Right kidney (tissue), 1 donor: ENCODE measurements at regions not wholly inside any gene's neighbourhood (a gene's known extent, or its start where the extent isn't known, plus 50 kb on each side); places are given as distances from the start of the nearest gene placed in this dataset.
"Not testable (repeated sequence)": the region's sequence is repeated elsewhere in the genome, so short reads cannot be mapped to it uniquely, and the experiment has no call there.

Experiments
- DNase-seq: peaks from one replicate; pipeline ENCODE4 v3.0.0-alpha.2; 2016

DNA sequence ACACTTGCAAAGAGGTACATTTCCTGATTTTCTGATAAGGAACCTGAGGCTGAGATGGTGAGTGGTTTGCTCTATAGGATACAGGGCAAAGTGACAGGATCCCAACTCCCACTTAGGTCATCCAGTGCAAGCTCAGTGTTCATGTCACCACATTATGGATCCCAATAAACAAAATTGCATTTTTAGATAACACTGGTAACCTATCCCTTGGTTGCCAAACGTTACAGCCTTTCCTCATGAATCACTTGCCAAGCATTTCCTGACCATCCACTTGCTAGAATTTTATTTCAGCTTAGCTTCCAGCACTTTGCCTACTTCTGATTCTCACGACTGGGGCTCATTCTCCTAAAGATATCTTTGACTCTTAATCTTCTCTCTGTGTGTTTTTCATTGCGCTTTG lies 131.4 kb upstream of the ODAD2 start:
- DNase-seq = no peak

DNA sequence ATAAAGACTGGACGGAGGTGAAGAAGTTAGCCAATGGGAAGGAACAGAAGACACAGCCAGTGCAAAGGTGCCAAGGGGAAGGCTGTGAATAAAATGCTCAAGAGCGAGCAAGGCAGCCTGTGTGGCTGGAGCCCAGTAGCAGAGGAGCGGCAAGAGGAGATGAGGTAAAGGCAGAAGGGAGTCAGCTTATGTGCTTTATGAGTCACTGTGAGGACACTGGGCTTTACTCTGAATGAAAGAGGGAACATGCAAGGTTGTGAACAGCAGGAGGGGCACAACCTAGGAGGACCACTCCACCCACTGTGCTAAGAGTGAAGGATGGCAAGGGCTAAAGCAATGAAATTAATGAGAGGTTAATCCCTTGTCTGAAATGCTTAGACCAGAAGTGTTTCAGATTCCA lies 129.0 kb upstream of the ODAD2 start:
- no peak for DNase-seq

DNA sequence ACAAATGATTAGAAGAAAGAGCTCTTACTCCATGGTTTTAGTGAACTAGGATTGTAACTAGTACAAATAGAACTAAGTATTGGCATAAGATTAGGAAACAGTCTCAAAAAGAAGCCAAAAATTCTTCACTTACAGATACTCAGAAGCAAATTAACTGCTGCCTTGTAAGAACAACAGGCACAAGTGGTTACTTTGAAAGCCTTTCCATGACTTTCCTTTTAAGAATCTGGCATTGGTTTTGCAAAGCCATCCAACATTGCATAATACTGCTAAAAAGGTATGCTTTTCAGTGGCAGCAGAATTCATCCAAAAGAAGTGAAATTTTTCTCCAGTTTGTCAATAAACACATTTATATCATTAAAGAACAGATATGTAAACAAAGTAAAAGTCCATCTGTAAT lies 126.8 kb upstream of the ODAD2 start:
- no peak for DNase-seq

DNA sequence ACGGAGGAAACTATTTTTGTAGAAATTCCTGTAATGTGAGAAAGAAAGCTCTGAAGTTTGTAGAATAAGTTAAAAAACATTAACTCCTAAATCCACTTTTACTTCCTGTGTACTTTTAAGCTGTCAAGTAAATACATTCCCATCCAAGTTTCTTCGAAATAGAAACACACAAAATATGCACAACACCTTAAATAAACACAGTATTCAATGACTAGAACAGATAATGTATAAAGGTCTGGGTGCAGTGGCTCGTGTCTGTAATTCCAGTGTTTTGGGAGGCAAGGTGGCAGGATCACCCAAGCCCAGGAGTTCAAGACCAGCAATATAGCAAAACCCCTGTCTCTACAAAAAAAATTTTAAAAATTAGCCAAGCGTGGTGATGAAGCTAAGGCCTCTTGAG lies 121.9 kb upstream of the ODAD2 start:
- DNase-seq = no peak

DNA sequence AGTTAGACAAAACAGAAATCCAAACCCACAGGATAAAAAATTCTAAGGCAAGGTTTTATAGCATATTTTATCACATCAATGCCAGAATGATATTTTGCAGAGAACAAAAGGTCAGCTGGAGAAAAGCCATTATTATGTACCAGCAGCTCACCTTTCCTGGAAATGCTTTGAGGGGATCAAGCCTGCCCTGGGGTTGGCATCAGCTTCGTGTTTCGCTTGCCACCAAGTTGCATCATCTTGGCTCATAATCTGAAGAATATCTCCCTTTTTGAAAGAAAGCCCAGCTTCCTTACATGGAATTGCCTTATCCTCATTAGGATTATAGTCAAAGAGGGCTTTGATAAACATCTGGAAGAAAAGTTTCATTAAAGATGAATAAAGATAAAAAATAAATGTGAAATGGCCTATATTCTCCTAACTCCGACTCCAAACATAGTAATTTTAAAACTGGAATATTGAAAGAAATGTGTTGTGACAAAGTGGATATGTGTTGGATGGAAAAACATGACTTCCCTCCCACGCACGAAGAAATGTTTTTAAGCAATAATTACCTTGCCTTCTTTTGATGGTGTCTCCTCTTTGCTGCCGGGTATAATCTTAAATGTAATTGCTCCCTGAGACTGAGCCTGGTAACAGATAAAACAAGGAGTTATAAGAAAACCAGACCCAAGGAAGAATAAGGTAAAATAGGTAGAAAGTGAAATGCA lies 121.3 kb upstream of the ODAD2 start:
- no peak for DNase-seq

DNA sequence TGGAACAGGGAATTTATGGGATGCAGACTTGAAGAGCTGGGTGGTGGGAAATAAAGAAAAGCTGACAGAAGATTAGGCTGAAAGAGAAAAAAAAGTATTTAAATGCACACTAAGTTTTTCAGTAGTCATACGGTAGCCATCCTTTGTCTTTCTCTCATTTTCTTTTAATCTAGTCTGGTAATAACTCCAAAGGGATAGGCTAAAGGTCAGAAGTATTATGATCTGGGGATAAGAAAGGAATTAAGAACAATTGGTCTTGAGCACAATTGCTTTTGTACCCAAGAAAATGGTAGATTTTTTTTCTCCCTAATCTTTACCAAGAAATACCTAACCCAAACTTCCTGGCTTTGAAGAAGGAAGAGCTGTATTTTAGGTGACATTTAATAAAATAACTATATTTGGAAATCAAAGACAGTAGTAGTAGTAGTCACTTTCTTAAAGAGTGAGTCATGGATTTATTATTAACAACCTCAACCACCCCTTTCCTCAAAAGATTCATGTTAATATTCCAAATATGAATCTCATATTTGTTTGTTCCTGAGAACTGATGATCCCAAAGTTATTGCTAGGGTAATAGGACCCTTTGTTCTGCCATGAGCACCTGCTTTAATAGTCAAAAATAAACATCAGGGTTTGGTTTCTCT lies 120.2 kb upstream of the ODAD2 start:
- DNase-seq = no peak

DNA sequence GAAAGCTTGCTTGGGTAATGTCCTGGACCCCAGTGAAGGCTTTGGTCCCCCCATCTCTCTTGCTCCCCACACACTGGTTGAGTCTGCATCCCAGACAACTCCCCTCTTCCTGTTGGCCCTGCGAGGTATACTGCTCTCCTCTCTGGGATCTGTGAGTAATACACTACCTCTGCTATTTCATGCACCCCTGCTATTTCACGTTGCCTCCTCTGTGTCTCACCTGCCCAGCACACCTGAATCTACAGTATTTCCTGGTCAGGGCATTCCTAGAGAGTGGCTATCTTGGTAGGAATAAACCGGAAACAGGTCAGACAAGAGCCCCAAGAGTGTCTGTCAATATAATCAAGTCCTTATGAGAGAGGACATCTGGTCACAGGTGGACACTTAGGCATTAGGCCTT lies 114.3 kb upstream of the ODAD2 start:
- no peak for DNase-seq

DNA sequence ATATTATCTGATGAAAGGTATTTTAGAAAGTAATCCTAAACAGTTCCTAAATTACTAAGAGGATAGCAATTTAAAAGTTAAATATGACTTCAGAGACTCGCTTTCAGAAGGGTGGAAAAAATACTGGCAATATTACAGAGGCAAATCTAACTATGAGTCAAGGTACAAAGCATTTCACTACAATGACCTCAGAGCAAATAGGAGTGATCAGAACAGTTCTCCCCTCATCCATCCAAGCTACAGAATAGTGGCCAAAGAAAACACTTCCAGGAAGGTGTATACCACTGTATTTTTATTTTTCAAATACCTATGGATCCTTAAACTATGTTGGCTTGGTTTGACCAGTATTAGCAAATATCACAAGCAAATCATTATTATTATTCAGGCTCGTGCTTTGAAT lies 112.8 kb upstream of the ODAD2 start:
- DNase-seq = no peak

DNA sequence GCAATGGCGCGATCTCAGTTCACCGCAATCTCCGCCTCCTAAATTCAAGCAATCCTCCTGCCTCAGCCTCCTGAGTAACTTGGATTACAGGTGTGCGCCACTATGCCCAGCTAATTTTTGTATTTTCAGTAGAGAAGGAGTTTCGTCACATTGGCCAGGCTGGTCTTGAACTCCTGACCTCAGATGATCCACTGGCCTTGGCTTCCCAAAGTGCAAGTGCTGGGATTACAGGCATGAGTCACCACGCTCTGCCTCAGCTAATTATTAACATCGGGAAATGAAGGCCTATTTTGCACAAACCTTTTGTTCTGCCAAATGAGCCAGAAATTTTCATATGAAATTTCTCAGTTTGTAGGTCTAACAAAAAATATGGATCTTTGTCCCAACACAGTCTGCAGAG lies 106.7 kb upstream of the ODAD2 start:
- no peak for DNase-seq

DNA sequence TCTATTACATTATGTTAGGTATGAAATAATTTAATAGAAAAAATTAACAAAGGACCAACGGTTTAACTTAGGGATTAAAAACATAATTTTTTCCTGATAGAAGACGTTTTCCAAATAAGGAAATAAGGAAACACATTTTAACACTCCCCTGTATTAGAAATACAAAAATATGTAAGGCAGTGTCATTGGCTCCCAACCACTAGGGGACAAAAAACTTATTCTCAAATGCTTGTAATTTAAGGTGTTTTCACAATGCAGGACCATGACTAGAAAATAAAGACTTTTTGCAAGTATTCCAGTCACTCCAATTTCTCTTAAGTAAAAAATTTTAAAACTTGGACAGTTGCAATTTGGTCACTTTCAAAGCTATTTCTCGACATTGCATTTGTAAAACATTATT lies 98.8 kb upstream of the ODAD2 start:
- no peak for DNase-seq

DNA sequence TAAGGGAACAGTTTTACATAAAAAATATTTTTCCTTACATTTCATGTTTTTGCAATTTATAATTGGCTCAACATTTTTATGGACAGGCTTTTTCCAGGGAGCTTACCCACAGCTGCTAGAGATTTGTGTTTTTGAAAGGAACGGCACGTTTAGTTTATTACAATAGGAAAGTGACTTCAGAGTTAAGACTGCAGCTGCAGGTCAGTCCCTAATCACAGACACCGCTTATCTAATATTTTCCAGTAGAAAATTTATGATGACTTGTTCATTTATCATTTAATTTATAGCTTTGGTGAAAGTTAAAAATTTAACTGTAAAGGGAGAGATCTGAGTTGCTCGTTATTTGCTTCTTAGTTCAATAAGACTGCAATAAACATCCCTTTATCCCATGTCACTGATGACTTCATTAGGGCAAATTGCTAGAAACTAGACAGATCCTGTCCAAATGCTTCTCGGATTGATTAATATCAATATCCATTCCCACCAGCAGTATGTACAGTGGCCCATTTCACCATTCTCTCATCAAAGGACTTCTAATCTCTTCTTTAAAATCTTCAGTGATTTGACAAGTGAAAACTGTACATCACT lies 97.0 kb upstream of the ODAD2 start:
- no peak for DNase-seq

DNA sequence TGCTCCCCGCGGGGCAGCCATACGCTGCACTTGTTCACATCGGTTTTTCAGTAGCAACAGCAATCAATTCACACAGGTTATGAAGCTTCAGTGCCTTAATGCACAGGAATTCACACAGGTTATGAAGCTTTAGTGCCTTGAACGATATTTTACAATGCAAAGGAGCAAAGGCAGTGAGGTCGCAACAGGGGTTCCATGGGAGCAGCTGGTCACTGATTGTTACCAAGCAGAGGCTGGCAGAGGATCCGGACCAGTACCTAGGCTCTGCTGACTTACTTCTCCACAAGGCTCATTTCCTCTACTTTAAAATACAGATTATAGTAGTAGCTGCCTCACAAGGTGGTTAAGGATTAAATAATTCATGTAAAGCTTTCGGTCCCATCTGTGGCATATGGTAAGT lies 95.2 kb upstream of the ODAD2 start:
- no peak for DNase-seq

DNA sequence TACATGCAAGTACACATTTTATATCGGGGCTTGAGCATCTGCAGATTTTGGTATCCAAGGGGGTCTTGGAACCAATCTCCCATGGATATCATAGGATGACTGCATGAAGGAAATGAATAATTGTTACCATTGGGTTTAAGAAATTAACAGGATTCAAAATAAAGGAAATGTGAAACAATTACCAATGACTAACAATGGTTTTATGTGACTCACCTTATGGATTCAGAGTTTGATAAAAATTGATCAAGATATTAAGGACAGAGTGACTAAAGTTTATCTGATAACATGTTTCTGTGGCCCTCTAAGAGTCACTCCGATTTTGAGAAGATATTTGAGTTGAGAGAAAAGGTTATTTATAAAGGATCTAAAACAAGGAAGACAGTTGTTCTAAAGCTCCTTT lies 93.0 kb upstream of the ODAD2 start:
- no peak for DNase-seq

DNA sequence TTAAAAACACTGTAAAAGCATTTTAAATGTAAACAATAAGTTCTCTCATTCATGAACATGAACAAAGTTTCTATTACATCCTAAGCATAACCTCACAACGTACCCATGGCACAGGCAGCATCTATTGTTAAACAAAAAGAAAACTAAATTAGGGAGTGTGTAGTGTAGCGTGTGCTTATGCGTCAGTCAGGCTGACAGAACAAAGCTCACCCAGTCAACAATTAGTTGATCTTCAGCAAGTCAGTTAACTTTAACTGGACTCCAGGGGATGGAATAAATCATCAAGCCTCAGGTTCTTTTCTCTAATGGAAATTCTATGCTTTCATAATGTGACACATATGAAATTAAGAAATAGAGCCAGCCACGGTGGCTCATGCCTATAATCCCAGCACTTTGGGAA lies 91.6 kb upstream of the ODAD2 start:
- no peak for DNase-seq

DNA sequence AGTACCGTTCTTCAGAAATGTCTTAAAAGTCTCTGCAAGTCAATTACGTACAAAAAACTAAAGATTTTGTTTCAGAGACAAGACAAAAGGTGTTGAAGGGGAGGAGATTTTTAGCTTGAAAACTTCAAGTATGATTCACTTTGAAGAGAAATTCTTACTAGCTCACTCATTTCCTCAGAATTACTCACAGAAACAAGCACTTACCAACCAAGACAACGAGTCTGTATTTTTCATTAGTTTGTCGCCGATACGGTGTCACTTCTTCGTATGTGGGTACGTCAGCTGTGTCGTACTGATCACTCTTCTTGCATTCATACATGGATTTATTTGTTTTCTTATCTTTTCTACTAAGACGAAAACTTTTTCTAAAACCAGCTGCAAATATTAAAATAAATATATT lies 90.6 kb upstream of the ODAD2 start:
- no peak for DNase-seq

DNA sequence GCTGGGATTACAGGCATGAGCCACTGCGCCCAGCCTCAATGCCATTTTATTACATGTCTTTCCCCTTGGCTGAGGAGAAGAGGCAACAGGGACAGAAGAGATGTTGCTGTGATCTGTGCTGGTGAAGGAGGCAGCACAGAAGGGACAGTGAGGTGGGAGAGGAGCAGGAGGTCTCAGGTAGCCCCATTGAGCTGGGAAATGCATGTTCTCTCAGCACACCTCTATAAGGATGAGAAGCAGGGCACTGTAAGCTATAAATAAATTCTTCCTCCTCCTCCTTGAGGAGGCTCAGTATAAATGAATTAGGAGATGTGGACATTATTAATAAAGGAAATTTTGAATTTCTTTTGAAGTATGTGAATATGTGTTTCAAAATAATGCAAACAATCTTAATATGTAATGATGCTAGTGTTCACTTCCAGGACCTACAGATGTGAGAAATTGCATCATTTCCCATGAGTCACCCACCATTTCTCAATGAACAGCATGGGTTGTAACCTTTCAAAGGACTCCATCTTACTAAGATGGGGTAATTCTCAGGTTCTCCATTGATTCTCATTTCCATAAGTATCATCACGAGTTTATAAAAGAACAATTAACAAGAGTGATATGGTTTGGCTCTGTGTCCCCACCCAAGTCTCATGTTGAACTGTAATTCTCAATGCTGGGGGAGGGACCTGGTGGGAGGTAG lies 88.9 kb upstream of the ODAD2 start:
- no peak for DNase-seq

DNA sequence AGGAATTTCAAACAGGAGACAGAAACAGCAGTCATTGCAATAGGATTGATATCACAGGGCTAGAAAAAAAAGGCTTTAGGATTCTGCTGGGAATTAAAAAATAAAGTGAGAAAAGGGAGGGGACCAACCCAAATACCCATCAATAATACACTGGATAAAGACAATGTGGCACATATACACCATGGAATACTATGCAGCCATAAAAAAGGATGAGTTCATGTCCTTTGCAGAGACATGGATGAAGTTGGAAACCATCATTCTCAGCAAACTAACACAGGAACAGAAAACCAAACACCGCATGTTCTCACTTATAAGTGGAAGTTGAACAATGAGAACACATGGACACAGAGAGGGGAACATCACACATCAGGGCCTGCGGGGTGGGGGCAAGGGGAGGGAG lies 86.9 kb upstream of the ODAD2 start:
- DNase-seq = not testable (repeated sequence)

DNA sequence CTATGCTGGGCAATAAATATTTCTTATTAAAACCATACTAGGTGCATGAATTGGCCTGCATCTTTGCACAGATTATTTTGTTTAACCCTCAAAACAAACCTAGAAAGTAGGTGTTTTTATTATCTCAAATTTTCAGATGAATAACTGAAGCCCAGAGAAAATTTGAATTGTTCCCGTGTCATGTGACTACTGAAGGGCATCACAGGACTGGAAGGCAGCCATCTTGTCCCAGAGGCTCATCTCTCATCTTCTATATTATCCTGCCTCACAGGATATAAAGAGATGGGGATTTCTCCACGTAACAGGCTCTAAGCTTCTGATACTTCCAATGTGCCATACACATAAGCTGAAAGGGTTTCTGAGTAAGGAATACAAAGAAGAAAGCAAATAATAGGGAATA lies 84.0 kb upstream of the ODAD2 start:
- DNase-seq = no peak

DNA sequence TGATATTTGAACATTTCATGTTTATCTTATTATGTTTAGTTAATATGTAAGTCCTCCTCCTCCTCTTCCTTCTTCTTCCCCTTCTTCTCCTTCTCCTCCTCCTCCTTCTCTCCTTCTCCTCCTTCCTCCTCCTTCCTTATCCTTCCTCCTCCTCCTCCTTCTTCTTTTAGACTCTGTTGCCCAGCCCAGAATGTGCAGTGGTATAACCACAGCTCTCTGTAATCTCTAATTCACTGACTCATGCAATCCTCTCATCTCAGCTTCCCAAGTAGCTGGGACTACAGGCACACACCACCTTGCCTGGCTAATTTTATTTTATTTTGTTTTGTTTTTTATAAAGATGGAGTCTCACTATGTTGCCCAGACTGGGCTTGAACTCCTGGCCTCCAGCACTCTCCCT lies 83.4 kb upstream of the ODAD2 start:
- no peak for DNase-seq

DNA sequence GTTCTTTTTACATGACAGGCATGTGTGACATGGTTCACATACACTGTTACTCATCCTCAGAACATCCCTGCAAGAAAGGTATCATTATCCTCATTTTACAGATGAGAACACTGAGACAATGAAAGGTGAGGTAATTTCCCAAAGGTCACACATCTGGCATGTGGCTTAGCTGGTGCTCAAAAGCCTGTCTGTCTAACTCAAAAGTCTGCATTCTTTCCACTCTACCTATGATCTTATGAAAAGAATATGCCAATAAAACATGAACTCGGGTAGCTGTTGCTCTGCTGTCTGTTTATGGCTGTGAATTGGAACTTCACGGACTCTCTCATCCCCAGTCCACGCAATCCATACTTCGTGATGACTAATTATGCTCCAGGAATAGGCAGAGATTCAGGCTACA lies 79.0 kb upstream of the ODAD2 start:
- no peak for DNase-seq

DNA sequence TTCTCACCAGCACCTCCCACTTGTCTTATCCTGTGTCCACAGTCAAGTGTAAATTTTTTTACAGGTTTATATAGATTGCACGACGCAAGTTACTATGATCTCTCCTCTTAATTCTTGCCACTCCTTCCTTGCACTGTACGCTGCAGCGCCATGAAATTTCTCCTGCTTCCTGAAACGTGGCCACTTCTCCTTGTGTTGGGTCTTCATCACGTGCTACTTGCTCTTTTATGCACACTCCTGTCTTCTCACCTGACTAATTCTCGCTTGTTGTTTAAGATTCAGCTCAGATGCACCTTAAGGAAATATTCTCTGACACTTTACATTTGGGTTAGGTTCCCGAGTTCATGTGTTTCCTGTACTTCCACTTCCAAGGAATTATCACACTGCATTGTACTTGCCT lies 76.5 kb upstream of the ODAD2 start:
- DNase-seq = no peak

DNA sequence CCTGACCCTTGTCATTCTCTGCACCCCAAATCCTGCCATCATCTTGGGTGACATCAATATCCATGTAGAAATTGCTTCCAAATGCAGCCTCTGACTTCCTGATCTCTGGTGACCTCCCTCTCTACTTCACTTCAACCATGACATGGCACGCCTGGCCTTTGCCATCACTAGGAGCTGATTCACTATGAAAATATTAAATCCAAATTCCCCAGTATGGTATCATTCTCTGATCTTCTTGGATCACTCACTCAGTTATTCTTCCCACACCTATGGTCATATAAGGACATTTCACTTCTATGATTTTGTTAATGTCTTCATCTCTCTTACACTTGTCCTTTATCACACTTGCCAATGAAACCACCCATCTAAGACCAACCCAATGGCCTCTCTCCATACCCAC lies 73.7 kb upstream of the ODAD2 start:
- DNase-seq = no peak

DNA sequence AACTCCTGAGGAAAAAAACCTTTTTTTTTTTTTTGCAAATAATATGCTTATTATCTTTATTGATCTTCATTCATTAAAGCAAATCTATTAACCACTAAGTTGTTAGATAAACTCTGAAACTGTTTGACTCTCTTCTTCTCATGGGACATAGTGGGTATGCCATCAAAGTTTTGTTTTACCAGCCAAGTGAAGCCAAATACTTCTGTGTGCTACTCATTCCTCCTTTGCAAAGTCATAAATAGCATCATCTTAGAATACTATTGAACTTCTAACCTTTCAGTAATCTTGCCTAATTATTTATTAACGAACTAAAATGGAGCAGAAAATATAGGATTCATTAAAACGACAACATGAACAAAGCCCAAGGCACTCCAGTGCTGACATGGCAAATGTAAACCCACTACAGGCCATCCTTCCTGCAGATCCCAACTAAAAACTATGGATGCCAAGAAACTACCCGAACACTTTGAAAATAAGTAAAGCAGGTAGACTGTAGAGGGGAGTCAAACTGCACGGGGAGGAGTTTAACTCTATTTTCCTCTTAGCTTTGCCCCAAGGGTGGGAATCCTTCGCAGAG lies 61.2 kb upstream of the ODAD2 start:
- no peak for DNase-seq
